Mesodermal cell (in vitro differentiated cells): ENCODE measurements at regions not wholly inside any gene's neighbourhood (a gene's known extent, or its start where the extent isn't known, plus 50 kb on each side); places are given as distances from the start of the nearest gene placed in this dataset.
"Not testable (repeated sequence)": the region's sequence is repeated elsewhere in the genome, so short reads cannot be mapped to it uniquely, and the experiment has no call there.

ENCODE experiments used
- H3K27ac ChIP-seq: 2 replicates; pipeline ENCODE4 v1.7.0; 2013; ENCODE audit warnings: mild to moderate bottlenecking, low read depth, low read length, moderate library complexity; ENCODE audit not compliant: severe bottlenecking
- H3K36me3 ChIP-seq: 2 replicates; pipeline ENCODE4 v1.7.1; 2013; ENCODE audit warnings: mild to moderate bottlenecking, low read length, moderate library complexity; ENCODE audit not compliant: control insufficient read depth, insufficient read depth
- H3K4me1 ChIP-seq: one replicate; pipeline ENCODE4 v1.7.1; 2013; ENCODE audit warnings: mild to moderate bottlenecking, low read length; ENCODE audit not compliant: insufficient read depth, control insufficient read depth, poor library complexity, severe bottlenecking
- H3K4me3 ChIP-seq: 2 replicates; pipeline ENCODE4 v1.7.0; 2013; ENCODE audit warnings: low read length, control low read depth, mild to moderate bottlenecking; ENCODE audit not compliant: insufficient read depth, poor library complexity, severe bottlenecking; ENCODE audit errors: extremely low read depth
- H3K9me3 ChIP-seq: 2 replicates; pipeline ENCODE4 v1.7.1; 2013; ENCODE audit warnings: mild to moderate bottlenecking, low read length, moderate library complexity; ENCODE audit not compliant: control insufficient read depth
- WGBS, 2 experiments: methylation state at CpG; one replicate each; pipeline ENCODE4 v1.1.5; 2013; ENCODE audit warnings: missing lambda C conversion rate in 2 of 2; ENCODE audit not compliant: insufficient coverage in 2 of 2; 5-methylcytosine and 5-hydroxymethylcytosine counted together

- Histone ChIP-seq H3K36me3 (no peaks in the 10 kb centered on the region), H3K4me1 (peaks cover 29% of the 10 kb centered on the region), H3K27ac (no peak overlapping the region), H3K4me3 (no peak overlapping the region), H3K9me3 (no peaks in the 10 kb centered on the region)
- WGBS, 2 experiments: 100% methylated on average over 1 of the region's 3 CpGs; no CpG with 5 or more reads in 1 of the 2 experiments
Observed at GRCh38 chr5:115424446-115424845, 120.1 kb downstream of the FEM1C start.

- 83 to 100% methylated on average over 1 of the region's 5 CpGs for WGBS, 2 experiments
- Histone ChIP-seq H3K9me3 (no peaks in the 10 kb centered on the region), H3K27ac (no peak overlapping the region), H3K4me3 (no peak overlapping the region), H3K4me1 (peaks cover 29% of the 10 kb centered on the region), H3K36me3 (no peaks in the 10 kb centered on the region)
Observed at GRCh38 chr5:115424030-115424429, 120.5 kb downstream of the FEM1C start.

DNA sequence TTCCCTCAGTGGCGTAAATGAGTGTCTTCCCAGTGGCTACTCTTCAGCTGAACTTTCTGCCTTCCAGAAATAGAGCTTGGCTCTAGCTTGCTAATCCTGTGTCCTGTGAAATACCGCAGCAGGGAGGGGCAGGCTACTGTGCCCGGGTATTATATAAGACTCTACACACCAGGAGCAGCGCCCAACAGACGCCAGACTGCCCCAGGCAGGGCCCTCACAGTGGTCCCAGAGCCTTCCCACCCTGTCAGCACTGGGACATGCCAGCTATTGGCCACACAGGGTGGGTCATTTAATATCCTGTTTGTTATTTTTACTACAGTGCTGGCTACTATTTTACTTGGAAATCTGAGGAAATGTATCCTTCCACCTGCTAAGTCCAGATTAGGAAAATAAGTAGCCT is 121.0 kb downstream of the FEM1C start:
- H3K4me3 ChIP-seq: no peak overlapping the region

GRCh38 chr5:115423051-115423450 is 121.5 kb downstream of the FEM1C start:
- Histone ChIP-seq H3K4me1 (peaks cover 29% of the 10 kb centered on the region), H3K27ac (no peak overlapping the region), H3K4me3 (no peak overlapping the region), H3K36me3 (no peaks in the 10 kb centered on the region), H3K9me3 (no peaks in the 10 kb centered on the region)
- no CpG with 5 or more reads among the region's 1 CpG for WGBS, 2 experiments

More for the DNA sequence above, 121.0 kb downstream of the FEM1C start:
- 90 to 94% methylated on average over 3 to 5 of the region's 5 CpGs for WGBS, 2 experiments
- Histone ChIP-seq H3K36me3 (no peaks in the 10 kb centered on the region), H3K9me3 (no peaks in the 10 kb centered on the region), H3K27ac (no peak overlapping the region), H3K4me1 (peaks cover 29% of the 10 kb centered on the region)

DNA sequence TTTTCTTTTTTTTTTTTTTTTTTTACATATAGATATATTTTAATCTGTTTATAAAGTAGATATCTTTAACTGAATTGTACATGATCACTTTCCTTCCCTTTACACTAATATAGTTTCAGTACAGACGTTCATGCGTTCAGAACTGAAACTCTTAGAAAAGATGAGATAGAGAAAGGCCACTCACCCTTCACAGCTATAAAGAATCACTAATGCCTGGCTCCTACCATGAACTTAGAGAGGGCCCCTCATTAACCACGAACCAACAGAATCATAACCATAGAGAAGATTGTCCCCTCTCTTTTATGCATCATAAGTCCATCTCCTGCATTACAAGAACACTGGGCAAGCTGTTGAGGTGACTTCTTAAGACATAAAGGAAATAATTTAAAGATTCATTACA is 123.8 kb downstream of the FEM1C start:
- H3K27ac ChIP-seq, H3K4me3 ChIP-seq, H3K9me3 ChIP-seq, H3K36me3 ChIP-seq: not testable (repeated sequence)
- peaks cover 23% of the 10 kb centered on the region for H3K4me1 ChIP-seq
- WGBS, 2 experiments: no CpG with 5 or more reads among the region's 3 CpGs

- Histone ChIP-seq H3K27ac (no peak overlapping the region), H3K4me1 (peaks cover 29% of the 10 kb centered on the region), H3K9me3 (no peaks in the 10 kb centered on the region), H3K4me3 (no peak overlapping the region), H3K36me3 (no peaks in the 10 kb centered on the region)
- 89 to 100% methylated on average over 1 of the region's 1 CpG for WGBS, 2 experiments
Observed at GRCh38 chr5:115419846-115420585, 123.6 kb upstream of the CCDC112 start.

- H3K27ac ChIP-seq: no peak overlapping the region
- H3K9me3 ChIP-seq: no peaks in the 10 kb centered on the region
- 88 to 94% methylated on average over 2 to 4 of the region's 5 CpGs for WGBS, 2 experiments
- H3K36me3 ChIP-seq: no peaks in the 10 kb centered on the region
- peaks cover 32% of the 10 kb centered on the region for H3K4me1 ChIP-seq
- H3K4me3 ChIP-seq: no peak overlapping the region
Observed at GRCh38 chr5:115418788-115419187, 122.3 kb upstream of the CCDC112 start.

DNA sequence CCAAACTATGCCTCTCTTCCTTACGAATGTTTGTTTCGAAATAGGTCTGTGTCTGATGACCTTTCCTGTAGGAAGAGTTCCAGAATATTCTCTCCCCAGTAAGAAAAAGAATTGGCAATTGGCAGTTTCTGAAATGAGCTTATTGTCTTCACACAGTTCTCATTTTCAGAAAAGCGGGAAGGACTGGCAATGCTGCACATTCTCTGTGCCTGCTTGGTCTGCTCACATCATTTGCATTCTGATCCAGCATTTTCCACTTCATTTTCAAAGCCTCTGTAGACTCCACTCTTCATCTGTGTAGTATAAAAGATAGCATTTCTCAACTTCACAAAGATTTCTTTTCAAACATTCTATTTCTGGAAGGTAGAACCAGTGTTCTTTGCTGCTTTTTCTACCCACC is 120.6 kb upstream of the CCDC112 start:
- no peak overlapping the region for H3K4me3 ChIP-seq
- no peaks in the 10 kb centered on the region for H3K9me3 ChIP-seq
- peaks cover 17% of the 10 kb centered on the region for H3K4me1 ChIP-seq
- 100% methylated on average over 1 of the region's 3 CpGs for WGBS, 2 experiments
- no peaks in the 10 kb centered on the region for H3K36me3 ChIP-seq
- H3K27ac ChIP-seq: no peak overlapping the region

GRCh38 chr5:115415143-115415491 is 118.7 kb upstream of the CCDC112 start:
- Histone ChIP-seq H3K4me3 (no peak overlapping the region), H3K36me3 (no peaks in the 10 kb centered on the region), H3K9me3 (no peaks in the 10 kb centered on the region), H3K4me1 (peaks cover 16% of the 10 kb centered on the region), H3K27ac (no peak overlapping the region)
- WGBS, 2 experiments: 50% methylated on average over 1 of the region's 1 CpG; no CpG with 5 or more reads in 1 of the 2 experiments

DNA sequence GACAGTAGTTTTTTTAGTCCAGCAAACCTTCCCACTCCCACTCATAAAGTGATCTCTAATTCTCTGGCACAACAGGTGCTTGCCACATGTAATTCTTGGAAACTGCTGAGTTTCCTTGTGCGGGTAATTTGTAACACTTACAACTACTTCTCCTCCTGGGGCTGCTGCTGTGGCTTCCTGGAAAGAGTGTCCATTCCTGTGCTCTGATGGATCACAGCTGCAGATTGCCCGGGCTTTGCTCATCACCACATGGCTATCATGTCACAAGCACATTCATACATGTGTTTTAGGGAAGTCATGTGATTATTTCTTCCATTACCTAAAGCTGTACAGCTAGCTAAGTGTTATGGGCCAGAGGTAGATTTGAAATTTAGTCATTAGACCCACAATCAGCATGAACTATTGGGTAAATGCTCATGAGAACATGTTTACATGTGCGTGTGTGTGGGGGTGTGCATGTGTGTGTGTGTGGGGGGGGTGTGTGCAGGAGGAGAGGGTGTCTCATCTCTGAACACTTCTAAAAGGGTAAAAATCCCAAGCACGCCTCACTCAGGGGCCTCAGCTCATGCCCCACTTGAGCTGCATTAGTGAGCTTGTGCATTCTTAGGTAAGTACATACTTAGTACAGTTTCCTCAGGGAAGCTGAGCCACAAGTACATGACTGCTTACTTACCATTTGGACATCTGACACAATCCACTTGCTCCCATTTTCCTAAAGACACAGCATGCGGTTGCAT is 118.1 kb upstream of the CCDC112 start:
- peaks cover 10% of the 10 kb centered on the region for H3K4me1 ChIP-seq
- H3K4me3 ChIP-seq: no peak overlapping the region
- WGBS, 2 experiments: 75 to 87% methylated on average over 2 to 3 of the region's 5 CpGs
- H3K36me3 ChIP-seq: no peaks in the 10 kb centered on the region
- no peaks in the 10 kb centered on the region for H3K9me3 ChIP-seq
- no peak overlapping the region for H3K27ac ChIP-seq

DNA sequence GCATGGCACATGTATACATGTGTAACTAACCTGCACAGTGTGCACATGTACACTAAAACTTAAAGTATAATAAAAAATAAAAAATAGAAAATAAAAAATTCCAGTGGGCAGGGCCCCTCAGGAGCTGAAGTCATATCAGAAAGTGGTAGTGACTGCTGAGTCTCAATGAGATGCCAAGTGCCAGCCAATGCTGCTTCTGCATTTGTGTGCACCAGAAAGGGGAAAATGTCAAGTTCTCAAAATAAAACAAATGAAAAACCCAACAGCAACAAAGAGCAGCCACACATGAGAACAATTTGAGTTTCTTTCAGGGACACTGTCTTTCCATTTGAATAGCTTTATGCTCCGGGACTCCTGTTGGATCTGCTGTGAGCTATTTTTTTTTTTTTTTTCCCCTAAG is 117.2 kb upstream of the CCDC112 start:
- H3K27ac ChIP-seq: no peak overlapping the region
- 83 to 90% methylated on average over 1 of the region's 1 CpG for WGBS, 2 experiments

More for the DNA sequence above, 117.2 kb upstream of the CCDC112 start:
- no peaks in the 10 kb centered on the region for H3K9me3 ChIP-seq
- no peak overlapping the region for H3K4me3 ChIP-seq
- H3K36me3 ChIP-seq: no peaks in the 10 kb centered on the region
- H3K4me1 ChIP-seq: peaks cover 10% of the 10 kb centered on the region
